Endodermal cell (in vitro differentiated cells): ENCODE measurements at regions not wholly inside any gene's neighbourhood (a gene's known extent, or its start where the extent isn't known, plus 50 kb on each side); places are given as distances from the start of the nearest gene placed in this dataset.

Experiments
- DNase-seq: peaks from one replicate; pipeline ENCODE4 v3.0.0-alpha.2; 2017
- H3K27ac ChIP-seq: 2 replicates; pipeline ENCODE4 v1.5.1; 2013; ENCODE audit warnings: mild to moderate bottlenecking, low read depth, low read length, moderate library complexity
- H3K27me3 ChIP-seq: 2 replicates; pipeline ENCODE4 v1.6.1; 2013; ENCODE audit warnings: mild to moderate bottlenecking, low read length, moderate library complexity; ENCODE audit not compliant: insufficient read depth, control insufficient read depth, poor library complexity, severe bottlenecking
- H3K36me3 ChIP-seq: 2 replicates; pipeline ENCODE4 v1.7.0; 2013; ENCODE audit warnings: mild to moderate bottlenecking, low read length, moderate library complexity; ENCODE audit not compliant: control insufficient read depth, insufficient read depth
- H3K4me1 ChIP-seq: one replicate; pipeline ENCODE4 v1.7.0; 2013; ENCODE audit warnings: low read length; ENCODE audit not compliant: control insufficient read depth, insufficient read depth
- H3K4me3 ChIP-seq: 2 replicates; pipeline ENCODE4 v1.5.1; 2013; ENCODE audit warnings: mild to moderate bottlenecking, low read length, moderate library complexity
- H3K9ac ChIP-seq: 2 replicates; pipeline ENCODE4 v1.6.1; 2013; ENCODE audit warnings: mild to moderate bottlenecking, low read length, moderate library complexity; ENCODE audit not compliant: poor library complexity, severe bottlenecking; ENCODE audit errors: extremely low read depth
- H3K9me3 ChIP-seq: 2 replicates; pipeline ENCODE4 v1.6.1; 2013; ENCODE audit warnings: mild to moderate bottlenecking, low read length, moderate library complexity; ENCODE audit not compliant: control insufficient read depth
- H3K27ac Mint-ChIP-seq: 2 replicates; pipeline ENCODE4 v1.8.0; 2020; ENCODE audit warnings: mixed read lengths
- H3K27me3 Mint-ChIP-seq: 2 replicates; pipeline ENCODE4 v1.8.0; 2021; ENCODE audit warnings: mild to moderate bottlenecking, mixed read lengths; ENCODE audit not compliant: insufficient read depth
- H3K36me3 Mint-ChIP-seq: 2 replicates; pipeline ENCODE4 v1.8.0; 2020; ENCODE audit warnings: low read depth, mixed read lengths
- H3K4me1 Mint-ChIP-seq: 2 replicates; pipeline ENCODE4 v1.8.0; 2020; ENCODE audit warnings: mixed read lengths
- H3K4me3 Mint-ChIP-seq: 2 replicates; pipeline ENCODE4 v1.8.0; 2020; ENCODE audit warnings: mild to moderate bottlenecking, moderate library complexity, mixed read lengths
- H3K9me3 Mint-ChIP-seq: 2 replicates; pipeline ENCODE4 v1.8.0; 2020; ENCODE audit warnings: mild to moderate bottlenecking, mixed read lengths
- WGBS, 2 experiments: methylation state at CpG; one replicate each; pipeline versions ENCODE4 v1.1.5 to v1.1.7; 2013; ENCODE audit warnings: missing lambda C conversion rate in 2 of 2, mixed read lengths in 1 of 2; ENCODE audit not compliant: insufficient coverage in 1 of 2, insufficient read length in 1 of 2; 5-methylcytosine and 5-hydroxymethylcytosine counted together
- TF ChIP-seq, protein P1 (sequence below): fragments of 200-600 bp; sonication (generic); conservative IDR thresholded peaks from 2 replicates; pipeline ENCODE4 v1.5.0; 2021; ENCODE audit warnings: antibody characterized with exemption, mild to moderate bottlenecking

DNA sequence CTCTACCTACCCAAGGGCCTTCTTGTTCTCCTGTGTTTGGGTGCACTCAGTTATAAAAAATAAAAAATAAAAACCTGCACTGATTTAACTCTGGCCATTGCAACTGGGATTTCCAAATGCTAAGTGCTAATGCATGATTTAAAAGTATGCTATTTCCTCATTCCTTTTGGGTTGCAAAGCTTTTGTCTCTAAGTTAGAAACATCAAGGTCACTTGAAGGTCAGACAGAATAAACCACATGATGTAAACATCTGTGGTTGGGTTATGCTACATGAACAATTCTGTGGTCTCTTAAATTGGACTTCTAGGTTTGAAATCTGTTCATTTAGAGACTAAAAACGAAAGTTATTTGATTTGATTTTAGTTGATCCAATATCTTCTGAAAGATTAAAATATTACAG lies 1547.4 kb upstream of the TENM3 start:
- no peaks in the 10 kb centered on the region for H3K36me3 Mint-ChIP-seq
- H3K4me3 Mint-ChIP-seq: no peak overlapping the region
- H3K27me3 Mint-ChIP-seq: no peaks in the 10 kb centered on the region
- H3K4me1 ChIP-seq: no peaks in the 10 kb centered on the region
- peaks cover 8% of the 10 kb centered on the region for H3K9me3 Mint-ChIP-seq
- WGBS, 2 experiments: 88% methylated on average over 1 of the region's 1 CpG; no CpG with 5 or more reads in 1 of the 2 experiments
- no peaks in the 10 kb centered on the region for H3K36me3 ChIP-seq
- no peaks in the 10 kb centered on the region for H3K9me3 ChIP-seq
- H3K27ac Mint-ChIP-seq: no peak overlapping the region
- no peaks in the 10 kb centered on the region for H3K27me3 ChIP-seq
- no peak for DNase-seq
- H3K4me3 ChIP-seq: no peak overlapping the region
- H3K4me1 Mint-ChIP-seq: no peaks in the 10 kb centered on the region
- H3K9ac ChIP-seq: no peak overlapping the region
- no peak overlapping the region for H3K27ac ChIP-seq
- TF ChIP-seq, protein P1, sequence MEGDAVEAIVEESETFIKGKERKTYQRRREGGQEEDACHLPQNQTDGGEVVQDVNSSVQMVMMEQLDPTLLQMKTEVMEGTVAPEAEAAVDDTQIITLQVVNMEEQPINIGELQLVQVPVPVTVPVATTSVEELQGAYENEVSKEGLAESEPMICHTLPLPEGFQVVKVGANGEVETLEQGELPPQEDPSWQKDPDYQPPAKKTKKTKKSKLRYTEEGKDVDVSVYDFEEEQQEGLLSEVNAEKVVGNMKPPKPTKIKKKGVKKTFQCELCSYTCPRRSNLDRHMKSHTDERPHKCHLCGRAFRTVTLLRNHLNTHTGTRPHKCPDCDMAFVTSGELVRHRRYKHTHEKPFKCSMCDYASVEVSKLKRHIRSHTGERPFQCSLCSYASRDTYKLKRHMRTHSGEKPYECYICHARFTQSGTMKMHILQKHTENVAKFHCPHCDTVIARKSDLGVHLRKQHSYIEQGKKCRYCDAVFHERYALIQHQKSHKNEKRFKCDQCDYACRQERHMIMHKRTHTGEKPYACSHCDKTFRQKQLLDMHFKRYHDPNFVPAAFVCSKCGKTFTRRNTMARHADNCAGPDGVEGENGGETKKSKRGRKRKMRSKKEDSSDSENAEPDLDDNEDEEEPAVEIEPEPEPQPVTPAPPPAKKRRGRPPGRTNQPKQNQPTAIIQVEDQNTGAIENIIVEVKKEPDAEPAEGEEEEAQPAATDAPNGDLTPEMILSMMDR: no peak

- Histone ChIP-seq H3K27ac (no peak overlapping the region), H3K36me3 (no peaks in the 10 kb centered on the region), H3K27me3 (no peaks in the 10 kb centered on the region), H3K9me3 (no peaks in the 10 kb centered on the region), H3K4me1 (no peaks in the 10 kb centered on the region), H3K9ac (no peak overlapping the region), H3K4me3 (no peak overlapping the region)
- H3K27ac Mint-ChIP-seq: no peak overlapping the region
- no peaks in the 10 kb centered on the region for H3K4me1 Mint-ChIP-seq
- no peaks in the 10 kb centered on the region for H3K36me3 Mint-ChIP-seq
- TF ChIP-seq, protein P1: no peak
- H3K27me3 Mint-ChIP-seq: no peaks in the 10 kb centered on the region
- peaks cover 8% of the 10 kb centered on the region for H3K9me3 Mint-ChIP-seq
- no peak for DNase-seq
- 90 to 93% methylated on average over 2 to 3 of the region's 3 CpGs for WGBS, 2 experiments
- H3K4me3 Mint-ChIP-seq: no peak overlapping the region
Observed at GRCh38 chr4:180696460-180697092, 1546.6 kb upstream of the TENM3 start.

DNA sequence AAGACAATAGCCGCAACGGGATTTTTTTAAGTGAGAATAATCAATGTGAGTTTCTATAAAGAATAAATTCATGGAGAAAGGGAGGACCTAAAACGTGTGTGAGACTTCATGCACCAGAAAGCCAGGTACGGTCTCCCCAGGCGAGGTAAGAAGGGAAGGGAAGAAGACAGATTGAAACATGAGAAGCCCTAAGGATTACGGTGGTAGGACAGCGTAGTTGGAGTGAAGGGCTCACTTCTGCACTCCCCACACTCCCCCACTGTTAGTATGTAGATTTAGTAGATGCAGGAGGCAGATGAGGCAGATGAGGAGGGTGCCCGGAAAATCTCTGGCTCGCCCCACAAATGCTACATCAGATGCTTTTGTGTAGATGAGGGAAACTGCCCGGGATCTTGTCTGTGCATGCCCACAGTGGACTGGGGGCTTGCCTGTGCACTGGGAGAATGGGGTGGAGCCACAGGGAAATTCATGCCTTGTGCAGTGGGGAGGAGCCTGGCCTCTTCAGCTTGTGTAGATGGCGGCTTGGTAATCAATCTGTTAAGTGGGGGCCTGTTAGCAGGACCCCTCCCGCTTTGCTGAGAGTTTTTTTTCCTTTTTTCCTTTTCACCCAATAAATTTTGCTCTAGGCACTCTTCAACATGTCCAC lies 1544.5 kb upstream of the TENM3 start:
- Histone ChIP-seq H3K36me3 (no peaks in the 10 kb centered on the region), H3K4me3 (no peak overlapping the region), H3K9me3 (no peaks in the 10 kb centered on the region), H3K27me3 (no peaks in the 10 kb centered on the region), H3K9ac (no peak overlapping the region), H3K4me1 (no peaks in the 10 kb centered on the region), H3K27ac (no peak overlapping the region)
- Mint-ChIP-seq H3K4me3 (no peak overlapping the region), H3K27me3 (no peaks in the 10 kb centered on the region), H3K4me1 (no peaks in the 10 kb centered on the region), H3K27ac (no peak overlapping the region), H3K9me3 (peaks cover 7% of the 10 kb centered on the region), H3K36me3 (no peaks in the 10 kb centered on the region)
- 93 to 95% methylated on average over 3 to 10 of the region's 12 CpGs for WGBS, 2 experiments
- TF ChIP-seq, protein P1: no peak
- no peak for DNase-seq
